Cardiac fibroblast (primary cell): ENCODE measurements at regions not wholly inside any gene's neighbourhood (a gene's known extent, or its start where the extent isn't known, plus 50 kb on each side); places are given as distances from the start of the nearest gene placed in this dataset.

Experiments
- DNase-seq, 2 donors: peaks; one replicate each; pipeline versions ENCODE4 v3.0.0 to v3.0.0-alpha.2; 2010; ENCODE audit warnings: low read depth in 2 of 2
- H3K4me3 ChIP-seq, 2 donors: replicated peaks in 1 of 2; 1 replicate in 1 of 2; 2 replicates in 1 of 2; pipeline ENCODE4 v1.5.1; 2011; ENCODE audit warnings: low read depth in 2 of 2, low read length in 2 of 2, mild to moderate bottlenecking in 2 of 2, moderate library complexity in 1 of 2
- CTCF ChIP-seq: IDR thresholded peaks from one replicate; pipeline ENCODE4 v1.5.1; 2011; ENCODE audit warnings: low read depth, mild to moderate bottlenecking, low read length, inconsistent platforms

GRCh38 chr4:89539797-89540711, 232.5 kb upstream of the GPRIN3 start:
- H3K4me3 ChIP-seq: no peak overlapping the region
- no peak for TF ChIP-seq CTCF
- DNase-seq: peak; percentile 23 to 34

GRCh38 chr4:89539374-89539773, 231.8 kb upstream of the GPRIN3 start:
- TF ChIP-seq CTCF: no peak
- H3K4me3 ChIP-seq: no peak overlapping the region
- peak; percentile 62 to 77 for DNase-seq

GRCh38 chr4:89538886-89539285, 231.3 kb upstream of the GPRIN3 start:
- DNase-seq: peak in 1 of 2 donors; percentile 42
- TF ChIP-seq CTCF: no peak
- H3K4me3 ChIP-seq: no peak overlapping the region

GRCh38 chr4:89538171-89538570, 230.6 kb upstream of the GPRIN3 start:
- TF ChIP-seq CTCF: no peak
- no peak for DNase-seq
- H3K4me3 ChIP-seq: no peak overlapping the region

- no peak overlapping the region for H3K4me3 ChIP-seq
- DNase-seq: no peak
- TF ChIP-seq CTCF: no peak
Measured at GRCh38 chr4:89537281-89537680, 229.7 kb upstream of the GPRIN3 start.

- no peak for TF ChIP-seq CTCF
- peak in 1 of 2 donors; percentile 23 for DNase-seq
- no peak overlapping the region for H3K4me3 ChIP-seq
Measured at GRCh38 chr4:89535251-89535650, 227.7 kb upstream of the GPRIN3 start.
